ENCODE measurements at regions not wholly inside any gene's neighbourhood (a gene's known extent, or its start where the extent isn't known, plus 50 kb on each side); places are given as distances from the start of the nearest gene placed in this dataset.

DNA sequence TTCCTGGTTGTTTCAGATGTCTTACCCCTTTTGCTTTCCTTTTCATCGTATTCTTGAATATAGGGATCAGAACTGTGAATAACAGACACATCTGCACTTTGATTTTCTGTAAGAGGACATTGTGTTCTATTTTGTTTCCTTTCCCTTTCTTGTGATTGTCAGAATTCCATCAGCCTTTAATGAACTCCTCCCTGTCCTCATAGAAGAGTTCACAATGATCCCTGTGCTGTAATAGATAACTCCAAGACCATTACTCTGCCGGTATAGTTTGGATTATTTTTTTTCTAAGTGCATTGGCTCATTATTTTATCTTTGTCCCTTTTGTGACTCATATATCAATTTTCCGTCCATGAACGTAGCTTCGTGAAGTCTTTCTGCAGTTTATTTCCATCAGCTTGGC lies 59.7 kb upstream of the PRDM8 start:
- TF ChIP-seq, protein P1, sequence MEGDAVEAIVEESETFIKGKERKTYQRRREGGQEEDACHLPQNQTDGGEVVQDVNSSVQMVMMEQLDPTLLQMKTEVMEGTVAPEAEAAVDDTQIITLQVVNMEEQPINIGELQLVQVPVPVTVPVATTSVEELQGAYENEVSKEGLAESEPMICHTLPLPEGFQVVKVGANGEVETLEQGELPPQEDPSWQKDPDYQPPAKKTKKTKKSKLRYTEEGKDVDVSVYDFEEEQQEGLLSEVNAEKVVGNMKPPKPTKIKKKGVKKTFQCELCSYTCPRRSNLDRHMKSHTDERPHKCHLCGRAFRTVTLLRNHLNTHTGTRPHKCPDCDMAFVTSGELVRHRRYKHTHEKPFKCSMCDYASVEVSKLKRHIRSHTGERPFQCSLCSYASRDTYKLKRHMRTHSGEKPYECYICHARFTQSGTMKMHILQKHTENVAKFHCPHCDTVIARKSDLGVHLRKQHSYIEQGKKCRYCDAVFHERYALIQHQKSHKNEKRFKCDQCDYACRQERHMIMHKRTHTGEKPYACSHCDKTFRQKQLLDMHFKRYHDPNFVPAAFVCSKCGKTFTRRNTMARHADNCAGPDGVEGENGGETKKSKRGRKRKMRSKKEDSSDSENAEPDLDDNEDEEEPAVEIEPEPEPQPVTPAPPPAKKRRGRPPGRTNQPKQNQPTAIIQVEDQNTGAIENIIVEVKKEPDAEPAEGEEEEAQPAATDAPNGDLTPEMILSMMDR (IDR thresholded peaks at IDR 0.05; ENCODE audit: low read depth, low read length) = no peak
- no peak for TF ChIP-seq POLR2A (IDR thresholded peaks at IDR 0.05; ENCODE audit: extremely low read depth, insufficient read length)

All from NB4 (cell line).